ENCODE measurements at regions not wholly inside any gene's neighbourhood (a gene's known extent, or its start where the extent isn't known, plus 50 kb on each side); places are given as distances from the start of the nearest gene placed in this dataset.

DNA sequence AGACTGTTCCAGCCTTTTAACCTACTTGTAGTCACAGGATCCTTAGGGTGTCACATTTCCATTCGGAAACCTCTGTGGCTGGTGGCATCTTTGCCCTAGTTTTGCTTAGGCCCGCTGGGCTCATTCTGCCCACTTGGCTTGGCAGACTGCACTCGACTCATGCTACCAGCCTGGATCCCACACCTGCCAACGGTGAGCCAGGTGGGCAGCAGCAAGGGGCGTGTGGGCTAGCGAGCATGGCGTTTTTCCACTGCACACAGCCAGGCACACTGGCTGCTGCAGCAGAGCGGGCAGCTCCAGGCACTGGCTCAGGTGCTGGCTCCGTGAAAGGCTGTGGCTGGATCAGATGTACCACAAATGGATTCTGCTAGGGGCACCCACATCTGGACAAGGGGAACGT is 838.2 kb downstream of the SLITRK6 start:
- no peak overlapping the region for H3K27ac ChIP-seq (ENCODE audit: low read depth, low read length)
- no peak overlapping the region for H3K4me3 ChIP-seq (ENCODE audit: low read length)
- Mint-ChIP-seq H3K27me3 (no peaks in the 10 kb centered on the region), H3K27ac (no peak overlapping the region), H3K9me3 (peaks cover 0 to 9% (median 2%) of the 10 kb centered on the region in 5 donors), H3K36me3 (no peaks in the 10 kb centered on the region), H3K4me3 (no peak overlapping the region), H3K4me1 (no peaks in the 10 kb centered on the region)
- H3K27me3 ChIP-seq (ENCODE audit: insufficient read depth, low read length, poor library complexity, severe bottlenecking): no peaks in the 10 kb centered on the region
- ChIA-PET CTCF (no interaction called here), POLR2A (no interaction called here)
- H3K36me3 ChIP-seq (ENCODE audit: insufficient read depth, low read length): no peaks in the 10 kb centered on the region
- no peaks in the 10 kb centered on the region for H3K9me3 ChIP-seq (ENCODE audit: low read length)
- DNase-seq: no peak
- no peaks in the 10 kb centered on the region for H3K4me1 ChIP-seq (ENCODE audit: insufficient read depth, low read length)

DNA sequence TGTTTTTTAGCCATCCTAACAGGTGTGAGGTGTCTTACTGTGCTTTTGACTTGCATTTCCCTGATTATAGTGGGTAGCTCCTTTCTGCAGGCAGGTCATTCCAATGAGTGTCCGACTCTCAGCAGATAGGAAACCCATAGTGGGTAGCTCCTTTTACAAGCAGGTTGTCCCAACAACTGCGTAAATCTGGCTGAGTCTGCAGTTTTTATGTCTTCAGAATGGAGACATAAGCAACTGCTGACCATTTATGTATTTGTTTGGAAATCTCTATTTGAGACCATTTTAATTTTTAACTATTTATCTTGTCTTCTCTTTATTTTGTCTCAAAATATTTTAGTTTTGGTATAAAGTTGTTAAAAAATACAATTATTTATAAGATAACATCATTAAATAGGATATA is 839.4 kb downstream of the SLITRK6 start:
- H3K27ac ChIP-seq (ENCODE audit: low read depth, low read length): no peak overlapping the region
- Mint-ChIP-seq H3K4me3 (no peak overlapping the region), H3K9me3 (peaks cover 0 to 9% (median 2%) of the 10 kb centered on the region in 5 donors), H3K27ac (no peak overlapping the region), H3K4me1 (no peaks in the 10 kb centered on the region), H3K27me3 (no peaks in the 10 kb centered on the region), H3K36me3 (no peaks in the 10 kb centered on the region)
- ChIA-PET CTCF (no interaction called here), POLR2A (no interaction called here)
- H3K4me3 ChIP-seq (ENCODE audit: low read length): no peak overlapping the region
- no peaks in the 10 kb centered on the region for H3K4me1 ChIP-seq (ENCODE audit: insufficient read depth, low read length)
- H3K36me3 ChIP-seq (ENCODE audit: insufficient read depth, low read length): no peaks in the 10 kb centered on the region
- H3K27me3 ChIP-seq (ENCODE audit: insufficient read depth, low read length, poor library complexity, severe bottlenecking): no peaks in the 10 kb centered on the region
- no peak for DNase-seq
- no peaks in the 10 kb centered on the region for H3K9me3 ChIP-seq (ENCODE audit: low read length)

DNA sequence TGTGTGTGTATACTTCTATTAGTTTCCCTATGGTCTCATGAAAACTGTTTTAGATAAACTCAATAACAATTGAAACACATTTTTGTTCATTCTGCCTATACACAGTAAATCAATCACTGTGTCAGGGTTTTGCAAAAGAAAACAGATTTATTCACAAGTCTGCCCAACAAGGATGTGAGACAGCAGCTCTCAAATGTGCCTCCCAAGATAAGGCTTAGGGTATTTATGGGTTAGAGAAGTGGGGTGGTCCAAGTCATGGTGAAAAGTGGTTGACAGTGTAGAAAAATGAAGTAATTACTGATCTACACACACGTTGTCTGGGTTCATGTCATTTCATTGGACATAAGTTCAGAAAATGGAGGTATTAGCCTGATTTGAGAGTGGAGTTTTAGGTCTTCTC is 844.6 kb downstream of the SLITRK6 start:
- Mint-ChIP-seq H3K27ac (no peak overlapping the region), H3K36me3 (no peaks in the 10 kb centered on the region), H3K9me3 (peaks cover 0 to 20% (median 0%) of the 10 kb centered on the region in 5 donors), H3K4me3 (no peak overlapping the region), H3K4me1 (no peaks in the 10 kb centered on the region), H3K27me3 (no peaks in the 10 kb centered on the region)
- Histone ChIP-seq H3K36me3 (ENCODE audit: insufficient read depth, low read length) (no peaks in the 10 kb centered on the region), H3K27me3 (ENCODE audit: insufficient read depth, low read length, poor library complexity, severe bottlenecking) (no peaks in the 10 kb centered on the region), H3K27ac (ENCODE audit: low read depth, low read length) (no peak overlapping the region), H3K4me3 (ENCODE audit: low read length) (no peak overlapping the region), H3K9me3 (ENCODE audit: low read length) (no peaks in the 10 kb centered on the region), H3K4me1 (ENCODE audit: insufficient read depth, low read length) (no peaks in the 10 kb centered on the region)
- no peak for DNase-seq
- ChIA-PET CTCF (no interaction called here), POLR2A (no interaction called here)

DNA sequence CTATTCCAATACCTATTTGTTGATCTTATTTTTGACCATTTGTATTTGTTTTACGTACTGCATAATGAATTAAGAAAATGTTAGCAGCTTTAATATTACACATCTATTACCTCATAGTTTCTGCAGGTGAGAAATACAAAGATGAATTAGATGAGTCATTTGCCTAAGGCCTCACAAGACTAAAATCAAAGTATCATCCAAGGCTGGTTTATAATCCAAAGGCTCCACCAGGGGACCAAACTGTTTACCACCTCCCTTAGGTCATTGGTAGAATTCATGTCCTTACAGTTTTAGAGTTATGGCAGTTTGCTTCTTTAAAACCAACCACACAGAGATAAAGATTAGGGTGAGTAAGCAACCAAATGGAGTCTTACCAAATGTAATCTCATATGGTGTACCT is 848.1 kb downstream of the SLITRK6 start:
- Mint-ChIP-seq H3K27me3 (peaks cover 0 to 2% of the 10 kb centered on the region in 2 donors), H3K4me1 (no peaks in the 10 kb centered on the region), H3K36me3 (no peaks in the 10 kb centered on the region), H3K4me3 (no peak overlapping the region), H3K27ac (no peak overlapping the region), H3K9me3 (peaks cover 0 to 26% (median 0%) of the 10 kb centered on the region in 5 donors)
- H3K4me1 ChIP-seq (ENCODE audit: insufficient read depth, low read length): no peaks in the 10 kb centered on the region
- H3K4me3 ChIP-seq (ENCODE audit: low read length): no peak overlapping the region
- no peak overlapping the region for H3K27ac ChIP-seq (ENCODE audit: low read depth, low read length)
- ChIA-PET CTCF (no interaction called here), POLR2A (no interaction called here)
- no peaks in the 10 kb centered on the region for H3K27me3 ChIP-seq (ENCODE audit: insufficient read depth, low read length, poor library complexity, severe bottlenecking)
- H3K36me3 ChIP-seq (ENCODE audit: insufficient read depth, low read length): no peaks in the 10 kb centered on the region
- H3K9me3 ChIP-seq (ENCODE audit: low read length): no peaks in the 10 kb centered on the region
- DNase-seq: no peak

DNA sequence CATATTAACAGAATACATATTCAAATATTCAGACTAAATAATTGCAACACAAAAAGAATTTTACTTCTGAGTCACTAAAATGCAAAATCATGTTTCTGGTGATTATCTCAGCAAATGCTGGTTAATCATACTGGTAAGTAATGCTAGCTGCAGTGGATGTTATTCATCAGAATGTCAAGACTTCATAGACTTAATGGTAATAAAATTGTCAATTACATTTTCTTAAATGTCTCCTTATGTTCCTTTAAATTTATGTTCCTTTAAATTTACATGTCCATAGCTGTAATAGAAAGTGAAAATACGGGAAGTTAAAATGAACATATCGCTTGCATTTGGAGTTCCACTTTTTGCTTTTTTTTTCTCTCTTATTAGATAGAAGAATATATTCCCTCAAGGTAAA is 853.0 kb downstream of the SLITRK6 start:
- Mint-ChIP-seq H3K4me3 (no peak overlapping the region), H3K36me3 (no peaks in the 10 kb centered on the region), H3K9me3 (peaks cover 0 to 24% (median 0%) of the 10 kb centered on the region in 5 donors), H3K27me3 (peaks cover 0 to 2% of the 10 kb centered on the region in 2 donors), H3K27ac (no peak overlapping the region), H3K4me1 (no peaks in the 10 kb centered on the region)
- H3K27ac ChIP-seq (ENCODE audit: low read depth, low read length): no peak overlapping the region
- ChIA-PET POLR2A (no interaction called here), CTCF (no interaction called here)
- H3K9me3 ChIP-seq (ENCODE audit: low read length): no peaks in the 10 kb centered on the region
- H3K36me3 ChIP-seq (ENCODE audit: insufficient read depth, low read length): no peaks in the 10 kb centered on the region
- no peaks in the 10 kb centered on the region for H3K4me1 ChIP-seq (ENCODE audit: insufficient read depth, low read length)
- DNase-seq: no peak
- no peak overlapping the region for H3K4me3 ChIP-seq (ENCODE audit: low read length)
- no peaks in the 10 kb centered on the region for H3K27me3 ChIP-seq (ENCODE audit: insufficient read depth, low read length, poor library complexity, severe bottlenecking)

DNA sequence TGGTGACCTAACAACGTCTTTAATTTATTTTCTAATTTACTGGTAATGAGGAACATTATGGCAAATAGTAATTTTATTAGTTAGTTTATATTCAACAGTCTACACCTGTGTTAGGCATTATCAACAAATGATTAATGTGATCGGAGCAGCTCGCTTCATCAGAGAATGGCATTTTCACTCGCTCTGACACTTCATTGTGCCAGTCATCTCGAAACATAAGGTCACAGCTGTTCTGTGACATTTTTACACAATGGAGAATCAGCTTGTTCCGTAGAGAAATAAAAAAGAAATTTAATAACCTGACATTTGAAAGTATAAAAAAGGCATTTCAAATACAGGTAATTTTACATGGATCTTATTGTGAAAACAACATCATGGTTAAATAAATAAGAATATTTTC is 858.4 kb downstream of the SLITRK6 start:
- Mint-ChIP-seq H3K27ac (no peak overlapping the region), H3K9me3 (no peaks in the 10 kb centered on the region), H3K27me3 (no peaks in the 10 kb centered on the region), H3K36me3 (no peaks in the 10 kb centered on the region), H3K4me1 (no peaks in the 10 kb centered on the region), H3K4me3 (no peak overlapping the region)
- no peaks in the 10 kb centered on the region for H3K27me3 ChIP-seq (ENCODE audit: insufficient read depth, low read length, poor library complexity, severe bottlenecking)
- DNase-seq: no peak
- H3K27ac ChIP-seq (ENCODE audit: low read depth, low read length): no peak overlapping the region
- H3K36me3 ChIP-seq (ENCODE audit: insufficient read depth, low read length): no peaks in the 10 kb centered on the region
- no peak overlapping the region for H3K4me3 ChIP-seq (ENCODE audit: low read length)
- H3K9me3 ChIP-seq (ENCODE audit: low read length): no peaks in the 10 kb centered on the region
- no peaks in the 10 kb centered on the region for H3K4me1 ChIP-seq (ENCODE audit: insufficient read depth, low read length)
- ChIA-PET POLR2A (no interaction called here), CTCF (no interaction called here)

DNA sequence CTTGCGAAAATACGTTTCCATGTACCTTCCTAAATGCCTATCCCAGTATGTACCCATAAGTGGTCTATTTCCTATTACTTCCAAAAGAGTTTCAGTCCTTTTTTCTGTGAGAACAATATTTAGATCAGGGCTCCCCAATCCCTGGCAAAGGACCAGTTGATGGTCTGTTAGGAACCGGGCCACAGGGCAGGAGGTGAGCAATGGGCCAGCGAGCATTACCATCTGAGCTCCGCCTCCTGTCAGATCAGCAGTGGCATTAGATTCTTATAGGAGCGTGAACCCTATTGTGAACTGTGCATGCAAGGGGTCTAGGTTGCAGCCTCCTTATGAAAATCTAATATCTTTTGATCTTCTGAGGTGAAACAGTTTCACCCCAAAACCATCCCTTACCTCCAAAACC is 859.1 kb downstream of the SLITRK6 start:
- no peaks in the 10 kb centered on the region for H3K27me3 Mint-ChIP-seq
- Histone ChIP-seq H3K9me3 (ENCODE audit: low read length) (no peaks in the 10 kb centered on the region), H3K27me3 (ENCODE audit: insufficient read depth, low read length, poor library complexity, severe bottlenecking) (no peaks in the 10 kb centered on the region), H3K4me1 (ENCODE audit: insufficient read depth, low read length) (no peaks in the 10 kb centered on the region), H3K4me3 (ENCODE audit: low read length) (no peak overlapping the region), H3K36me3 (ENCODE audit: insufficient read depth, low read length) (no peaks in the 10 kb centered on the region), H3K27ac (ENCODE audit: low read depth, low read length) (no peak overlapping the region)
- ChIA-PET POLR2A (no interaction called here), CTCF (no interaction called here)
- no peaks in the 10 kb centered on the region for H3K9me3 Mint-ChIP-seq
- peaks cover under 1 to 2% (median 1%) of the 10 kb centered on the region in 3 donors for H3K4me1 Mint-ChIP-seq
- no peaks in the 10 kb centered on the region for H3K36me3 Mint-ChIP-seq
- no peak overlapping the region for H3K27ac Mint-ChIP-seq
- no peak overlapping the region for H3K4me3 Mint-ChIP-seq
- no peak for DNase-seq

DNA sequence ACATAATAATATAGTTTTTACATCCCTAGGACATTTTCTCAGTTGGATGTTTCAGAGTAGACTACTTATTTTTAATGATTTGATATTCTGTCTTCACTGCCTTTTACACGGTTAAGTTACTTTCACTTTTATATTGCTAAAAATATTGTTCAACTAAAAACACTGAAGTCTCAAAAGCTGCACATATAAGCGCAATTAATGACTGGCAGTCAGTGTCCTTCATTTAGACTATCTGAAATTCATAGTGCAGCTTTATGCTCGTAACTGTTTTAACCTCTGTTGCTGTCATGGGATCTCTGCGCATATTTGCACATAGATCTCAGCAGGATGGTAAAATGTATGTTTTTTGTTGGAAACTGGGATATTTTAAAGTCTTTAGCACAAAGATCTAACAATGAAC is 864.3 kb downstream of the SLITRK6 start:
- Histone ChIP-seq H3K36me3 (ENCODE audit: insufficient read depth, low read length) (no peaks in the 10 kb centered on the region), H3K4me1 (ENCODE audit: insufficient read depth, low read length) (no peaks in the 10 kb centered on the region), H3K9me3 (ENCODE audit: low read length) (no peaks in the 10 kb centered on the region), H3K4me3 (ENCODE audit: low read length) (no peak overlapping the region), H3K27me3 (ENCODE audit: insufficient read depth, low read length, poor library complexity, severe bottlenecking) (no peaks in the 10 kb centered on the region), H3K27ac (ENCODE audit: low read depth, low read length) (no peak overlapping the region)
- H3K4me1 Mint-ChIP-seq: peaks cover 5 to 8% (median 7%) of the 10 kb centered on the region in 3 donors
- ChIA-PET POLR2A (no interaction called here), CTCF (no interaction called here)
- H3K27me3 Mint-ChIP-seq: no peaks in the 10 kb centered on the region
- H3K27ac Mint-ChIP-seq: no peak overlapping the region
- no peak for DNase-seq
- H3K4me3 Mint-ChIP-seq: peak overlapping the region in 6 of 7 donors; percentile 2 to 57 (median 29)
- no peaks in the 10 kb centered on the region for H3K36me3 Mint-ChIP-seq
- no peaks in the 10 kb centered on the region for H3K9me3 Mint-ChIP-seq

DNA sequence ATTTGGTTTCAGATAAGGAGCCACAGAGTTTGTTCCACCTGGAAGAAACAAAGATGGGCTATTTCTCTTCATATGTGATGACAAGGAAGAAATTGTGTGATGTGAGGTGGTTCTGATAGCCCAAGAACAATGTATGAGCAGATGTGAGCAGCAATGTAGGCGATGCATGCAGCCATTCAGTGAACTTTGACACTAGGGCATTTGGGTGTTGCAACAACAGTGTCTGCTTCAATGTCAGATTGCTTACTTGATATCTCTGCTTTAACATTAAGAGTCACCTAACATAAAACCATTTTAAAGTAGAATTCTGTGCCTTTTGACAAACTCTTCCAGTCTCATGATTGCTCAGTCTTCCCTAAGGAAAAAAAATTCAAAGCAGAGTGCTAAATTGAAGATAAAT is 865.4 kb downstream of the SLITRK6 start:
- peak overlapping the region in 1 of 7 donors; percentile 1 for H3K4me3 Mint-ChIP-seq

More for the DNA sequence above, 865.4 kb downstream of the SLITRK6 start:
- H3K9me3 Mint-ChIP-seq: no peaks in the 10 kb centered on the region
- Histone ChIP-seq H3K9me3 (ENCODE audit: low read length) (no peaks in the 10 kb centered on the region), H3K4me3 (ENCODE audit: low read length) (no peak overlapping the region), H3K27me3 (ENCODE audit: insufficient read depth, low read length, poor library complexity, severe bottlenecking) (no peaks in the 10 kb centered on the region), H3K4me1 (ENCODE audit: insufficient read depth, low read length) (no peaks in the 10 kb centered on the region), H3K36me3 (ENCODE audit: insufficient read depth, low read length) (no peaks in the 10 kb centered on the region), H3K27ac (ENCODE audit: low read depth, low read length) (no peak overlapping the region)
- no peaks in the 10 kb centered on the region for H3K36me3 Mint-ChIP-seq
- ChIA-PET POLR2A (no interaction called here), CTCF (no interaction called here)
- H3K27me3 Mint-ChIP-seq: no peaks in the 10 kb centered on the region
- no peak overlapping the region for H3K27ac Mint-ChIP-seq
- DNase-seq: no peak
- H3K4me1 Mint-ChIP-seq: peaks cover 5 to 8% (median 7%) of the 10 kb centered on the region in 3 donors
